T-helper 2 cell treated with Interferon-gamma antibody and Interleukin-4, amounts not matched to agents 100 ng/mL and 5 ng/mL, for 36 hours (primary cell): ENCODE measurements at regions not wholly inside any gene's neighbourhood (a gene's known extent, or its start where the extent isn't known, plus 50 kb on each side); places are given as distances from the start of the nearest gene placed in this dataset.

Source experiments
- intact Hi-C: fragments of 100-400 bp; cut with micrococcal nuclease; formaldehyde crosslinking; loops from one replicate; pipeline ENCODE4 v1.15.1; 2023

DNA sequence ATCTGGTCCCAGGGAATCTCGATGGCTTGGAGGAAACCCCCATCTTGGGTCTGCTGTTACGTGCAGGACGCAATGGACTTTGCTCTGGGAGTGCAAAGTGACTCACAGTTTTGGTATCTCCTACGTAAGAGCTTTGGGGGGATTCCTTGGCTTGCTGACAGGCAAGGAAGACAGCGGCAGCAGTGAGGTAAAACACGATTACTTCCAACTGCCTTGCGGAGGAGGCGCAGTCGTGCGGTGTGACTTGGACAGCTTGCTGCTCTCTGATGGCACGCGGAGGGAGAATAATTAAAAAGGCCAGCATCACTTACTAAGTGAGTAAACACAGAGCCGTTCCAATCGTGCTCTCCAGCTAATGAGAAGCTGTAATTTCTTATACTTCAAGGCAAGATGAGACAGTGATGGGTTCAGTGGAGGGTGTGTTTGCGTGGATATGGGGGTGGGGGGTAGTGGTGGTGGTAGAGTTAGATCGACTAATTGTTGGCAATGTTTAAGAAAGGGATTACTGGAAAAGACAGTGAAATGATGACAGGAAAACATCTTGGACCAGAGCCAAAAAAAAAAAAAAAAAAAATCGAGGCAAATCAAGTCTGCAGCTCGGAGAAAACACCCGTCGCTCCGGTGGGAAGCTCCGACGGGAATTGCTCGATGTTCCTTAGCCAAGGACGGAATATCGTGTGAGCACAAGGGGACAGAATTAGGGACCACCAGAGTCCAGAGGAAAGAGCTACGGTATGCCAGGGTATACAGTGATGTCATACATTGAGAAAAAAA, 184.8 kb upstream of the ZFHX3 start:
- intact Hi-C loops = no loop called here

- intact Hi-C loops = no loop called here
Measured at GRCh38 chr16:73231944-73232554, 184.1 kb upstream of the ZFHX3 start.

DNA sequence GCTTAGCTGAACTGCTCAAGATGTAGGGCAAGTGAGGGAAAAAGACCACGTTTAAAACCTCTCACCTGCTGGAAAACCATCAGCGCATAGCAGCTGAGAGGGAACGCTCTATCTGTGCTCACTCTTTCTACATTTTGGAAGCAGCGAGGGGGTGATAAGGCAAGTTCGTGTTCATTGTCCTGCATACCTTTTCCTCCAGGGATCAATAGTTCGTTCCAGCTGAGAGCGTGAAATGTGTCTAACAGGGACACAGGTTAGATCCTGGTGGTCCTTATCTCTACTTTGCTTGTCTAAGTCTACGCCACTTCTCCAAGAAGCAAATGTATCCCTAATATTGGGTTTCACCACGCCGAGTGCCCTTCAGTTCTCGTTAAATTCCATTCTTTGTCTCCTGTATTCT, 183.5 kb upstream of the ZFHX3 start:
- intact Hi-C loops = no loop called here

DNA sequence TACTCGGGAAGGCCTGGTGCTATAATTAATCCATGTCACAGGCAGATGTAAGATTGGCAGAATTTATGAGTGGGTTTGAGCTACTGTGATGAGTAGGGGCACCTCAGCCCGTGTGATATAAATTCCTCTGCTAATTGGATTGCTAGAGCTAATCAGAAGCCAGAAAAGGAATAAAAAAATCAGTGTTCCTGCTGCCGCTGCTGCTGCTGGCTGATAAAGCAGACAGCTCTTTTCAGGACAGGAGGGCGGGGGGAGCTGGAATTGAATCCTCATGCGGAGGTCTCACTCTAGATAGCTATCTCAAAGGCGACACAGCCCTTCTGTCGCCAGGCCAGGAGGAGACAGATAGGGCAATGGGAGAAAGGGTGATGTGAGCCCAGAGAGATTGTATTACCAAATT, 182.7 kb upstream of the ZFHX3 start:
- intact Hi-C loops = no loop called here

DNA sequence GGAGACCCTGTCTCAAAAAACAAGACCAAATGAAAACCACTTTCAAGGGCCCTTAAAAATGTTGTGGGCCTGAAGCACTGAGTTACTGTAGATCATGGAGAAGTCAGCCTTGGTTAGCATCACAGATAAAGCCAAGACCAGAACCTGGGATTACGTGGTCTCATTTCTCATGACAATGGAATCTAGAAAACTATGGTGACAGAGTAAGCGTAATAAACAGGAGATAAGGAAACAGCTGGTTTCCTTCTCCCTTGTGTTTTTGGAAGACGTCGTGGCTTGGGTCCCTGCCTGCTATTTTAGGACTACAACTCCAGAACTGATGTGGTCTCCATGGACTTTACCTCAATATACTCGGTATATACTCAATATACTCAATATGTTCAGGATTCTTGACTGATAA, 180.7 kb upstream of the ZFHX3 start:
- intact Hi-C loops = no loop called here

DNA sequence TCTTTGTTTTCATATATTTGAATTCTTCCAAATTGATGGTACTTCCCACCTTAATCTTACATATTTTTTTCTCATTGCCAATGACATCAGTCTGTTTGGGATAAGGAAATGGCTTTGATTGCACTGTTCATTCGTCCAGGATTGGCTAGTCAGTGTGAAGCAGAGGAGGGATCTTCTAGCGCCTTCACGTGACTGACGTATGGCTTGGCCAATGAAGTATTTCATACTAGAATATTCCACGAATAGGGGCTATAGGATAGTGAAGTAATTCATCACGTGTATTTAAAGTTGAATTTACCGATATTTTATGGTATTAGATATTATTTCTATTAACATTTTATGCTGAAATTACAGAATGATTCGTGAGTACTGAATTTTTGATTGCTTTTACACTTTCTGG, 178.7 kb upstream of the ZFHX3 start:
- intact Hi-C loops = no loop called here

DNA sequence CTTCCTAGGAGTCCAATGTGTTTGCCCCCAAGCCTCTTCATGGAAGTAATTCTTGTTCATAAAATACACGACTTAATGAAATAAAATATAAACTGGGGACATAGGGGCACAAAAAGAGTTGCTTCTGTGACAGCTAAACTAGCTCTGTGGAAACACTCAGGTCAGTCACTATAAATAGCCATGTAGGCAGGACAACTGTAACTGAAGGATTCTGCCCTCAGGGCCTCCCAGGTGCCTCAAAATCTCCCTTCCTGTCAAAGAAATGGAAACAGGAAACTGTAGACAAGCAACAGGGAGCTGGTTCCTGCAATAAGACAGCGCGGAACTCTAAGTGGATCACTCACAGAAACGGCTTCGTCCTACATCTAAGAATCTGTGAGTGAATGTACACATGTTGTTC, 178.1 kb upstream of the ZFHX3 start:
- intact Hi-C loops = no loop called here

GRCh38 chr16:73220836-73221235, 172.9 kb upstream of the ZFHX3 start:
- intact Hi-C loops = no loop called here

DNA sequence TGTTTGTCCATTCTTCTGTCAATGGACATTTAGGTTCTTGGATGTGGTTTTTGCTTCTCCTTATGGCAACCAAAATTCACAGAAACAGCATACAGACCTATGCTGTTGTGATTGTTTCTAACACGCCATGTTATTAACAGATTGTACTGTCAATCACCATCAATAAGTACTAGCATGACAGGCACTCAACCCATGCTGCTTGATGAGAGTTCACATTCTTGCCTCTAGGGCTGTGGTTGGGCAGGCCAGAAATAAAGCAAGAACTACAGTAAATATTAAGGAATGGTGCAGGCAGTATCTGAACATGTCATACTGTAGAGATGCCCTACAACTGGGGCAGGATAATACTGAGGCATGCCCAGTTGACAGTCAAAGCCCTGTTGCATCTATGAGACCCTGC, 171.2 kb upstream of the ZFHX3 start:
- intact Hi-C loops = no loop called here

DNA sequence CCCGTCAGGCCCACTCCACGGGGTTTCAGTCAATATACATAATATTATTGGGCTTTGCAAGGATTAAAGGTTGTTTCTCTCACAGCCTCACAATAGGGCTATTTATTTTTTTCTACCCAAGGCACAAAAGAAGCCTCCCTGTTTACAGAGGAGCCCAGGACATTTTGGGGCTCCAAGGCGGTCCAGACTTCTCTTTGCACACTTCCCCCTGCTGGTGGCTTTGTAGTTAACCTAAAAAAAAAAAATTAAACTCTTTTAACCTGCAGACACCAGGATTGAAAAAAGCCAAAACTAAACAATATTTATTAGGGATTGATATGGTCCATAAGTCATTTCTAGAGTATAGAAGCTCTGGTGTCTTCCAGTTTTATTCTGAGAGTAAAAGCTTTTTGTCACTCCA, 169.7 kb upstream of the ZFHX3 start:
- intact Hi-C loops = no loop called here

- intact Hi-C loops = no loop called here
Measured at GRCh38 chr16:73216932-73217331, 169.0 kb upstream of the ZFHX3 start.

- intact Hi-C loops = no loop called here
Measured at GRCh38 chr16:73215678-73216377, 167.9 kb upstream of the ZFHX3 start.

DNA sequence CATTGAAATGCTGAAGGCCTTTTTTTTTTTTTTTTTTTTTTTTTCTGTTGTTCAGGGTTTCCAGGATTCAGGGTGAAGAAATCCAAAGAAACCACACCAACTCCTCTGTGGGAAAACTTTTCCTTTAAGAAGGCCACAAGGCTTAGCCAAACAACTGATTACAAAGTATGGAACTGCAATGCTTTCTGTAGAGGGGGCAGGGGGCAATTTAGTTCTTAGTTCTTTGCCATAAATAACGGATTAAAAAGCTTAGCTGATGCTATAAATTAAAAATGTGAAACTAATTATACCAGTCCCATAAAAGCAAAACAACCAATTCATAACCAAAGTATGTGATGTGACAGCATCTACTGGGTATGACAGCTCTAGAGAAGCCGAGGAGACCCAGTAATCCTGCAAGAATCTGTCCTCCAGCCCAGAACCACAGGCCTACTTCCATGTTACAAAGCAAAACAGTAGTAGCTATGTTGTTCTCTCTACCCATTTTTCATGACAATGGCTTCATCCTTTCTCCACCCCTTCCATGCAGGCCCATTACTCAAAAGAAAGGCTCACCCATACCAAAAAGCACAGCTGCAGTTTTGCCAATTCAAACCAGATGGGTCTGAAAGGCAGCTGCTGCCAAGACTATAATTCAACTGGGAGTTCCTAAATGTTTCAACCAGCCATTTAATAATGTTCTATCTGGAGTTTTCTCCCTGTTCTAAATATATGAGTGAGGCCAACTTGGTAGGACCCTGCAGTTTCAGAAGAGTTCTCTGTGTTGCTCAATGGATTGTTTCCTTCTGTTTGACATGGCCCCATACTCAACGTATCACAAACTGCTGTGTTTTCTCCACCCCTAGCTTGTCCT, 167.1 kb upstream of the ZFHX3 start:
- intact Hi-C loops = no loop called here

- intact Hi-C loops = no loop called here
Measured at GRCh38 chr16:73213732-73214455, 166.0 kb upstream of the ZFHX3 start.

GRCh38 chr16:73212431-73212830, 164.5 kb upstream of the ZFHX3 start:
- intact Hi-C loops = no loop called here

- intact Hi-C loops = no loop called here
Measured at GRCh38 chr16:73210686-73211085, 162.8 kb upstream of the ZFHX3 start.

GRCh38 chr16:73210084-73210483, 162.2 kb upstream of the ZFHX3 start:
- intact Hi-C loops = no loop called here

GRCh38 chr16:73209190-73209589, 161.3 kb upstream of the ZFHX3 start:
- intact Hi-C loops = no loop called here

DNA sequence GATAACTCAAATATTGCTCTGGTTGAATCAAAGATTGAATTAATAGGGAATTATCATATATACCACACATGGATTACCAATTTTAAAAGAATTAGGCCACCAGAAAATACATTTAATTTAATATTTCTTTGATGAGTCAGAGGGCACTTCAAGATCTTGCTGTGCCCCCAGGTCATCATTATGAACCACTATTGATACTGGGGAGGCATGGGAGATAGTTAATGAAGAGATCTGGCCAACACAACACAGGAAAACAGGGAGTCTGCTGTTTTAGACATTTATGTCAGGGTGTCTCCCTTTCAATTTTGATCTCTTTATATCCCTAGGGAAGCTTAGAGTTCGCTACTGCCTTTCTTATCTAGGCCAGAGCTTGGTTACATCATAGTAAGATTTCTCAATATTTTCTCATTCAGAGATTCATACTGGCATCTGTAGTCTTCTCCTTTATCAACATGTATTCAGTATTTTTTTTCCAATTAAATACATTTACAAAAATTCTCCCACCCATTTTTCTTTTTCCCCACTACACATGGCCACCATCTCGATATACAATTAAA, 158.3 kb upstream of the ZFHX3 start:
- intact Hi-C loops = no loop called here

- intact Hi-C loops = no loop called here
Measured at GRCh38 chr16:73205153-73205886, 157.4 kb upstream of the ZFHX3 start.
